SK-N-MC (cell line): ENCODE measurements at regions not wholly inside any gene's neighbourhood (a gene's known extent, or its start where the extent isn't known, plus 50 kb on each side); places are given as distances from the start of the nearest gene placed in this dataset.

Source experiments
- EZH2 ChIP-seq: fragments of 200-600 bp; sonication (generic); IDR thresholded peaks from one replicate; pipeline ENCODE4 v1.6.1; 2017; ENCODE audit warnings: antibody characterized with exemption
- FOXP2 ChIP-seq: optimal IDR thresholded peaks from 2 replicates; pipeline ENCODE3; 2011; ENCODE audit warnings: mild to moderate bottlenecking, moderate library complexity; ENCODE audit not compliant: insufficient read depth; ENCODE audit errors: extremely low read length, control extremely low read depth
- POLR2AphosphoS5 ChIP-seq: IDR thresholded peaks from 2 replicates; pipeline ENCODE4 v1.6.1; 2012; ENCODE audit warnings: mild to moderate bottlenecking, low read depth, low read length, borderline replicate concordance

GRCh38 chr7:156105337-156106106, 293.3 kb upstream of the SHH start:
- no peak for TF ChIP-seq EZH2
- TF ChIP-seq POLR2AphosphoS5: no peak
- no peak for TF ChIP-seq FOXP2
